Type B pancreatic cell (in vitro differentiated cells): ENCODE measurements at regions not wholly inside any gene's neighbourhood (a gene's known extent, or its start where the extent isn't known, plus 50 kb on each side); places are given as distances from the start of the nearest gene placed in this dataset.

ENCODE experiments used
- DNase-seq: peaks from one replicate; pipeline ENCODE4 v3.0.0; 2021; ENCODE audit warnings: mixed read lengths; ENCODE audit not compliant: unreplicated experiment; ENCODE audit errors: extremely low spot score
- H3K27ac Mint-ChIP-seq: 2 replicates; pipeline ENCODE4 v1.8.0; 2021; ENCODE audit warnings: mild to moderate bottlenecking, mixed read lengths
- H3K27me3 Mint-ChIP-seq: 2 replicates; pipeline ENCODE4 v1.8.0; 2021; ENCODE audit warnings: mixed read lengths
- H3K36me3 Mint-ChIP-seq: 2 replicates; pipeline ENCODE4 v1.8.0; 2021; ENCODE audit warnings: mixed read lengths
- H3K4me1 Mint-ChIP-seq: one replicate; pipeline ENCODE4 v1.8.0; 2021; ENCODE audit warnings: mixed read lengths; ENCODE audit not compliant: unreplicated experiment
- H3K4me3 Mint-ChIP-seq: 2 replicates; pipeline ENCODE4 v1.8.0; 2021; ENCODE audit warnings: mild to moderate bottlenecking, mixed read lengths
- H3K9me3 Mint-ChIP-seq: 2 replicates; pipeline ENCODE4 v1.8.0; 2021; ENCODE audit warnings: mixed read lengths
- TF ChIP-seq, protein P1 (sequence below): fragments of 200-600 bp; sonication (generic); conservative IDR thresholded peaks from 2 replicates; pipeline ENCODE4 v1.5.0; 2021; ENCODE audit warnings: antibody characterized with exemption, mild to moderate bottlenecking

DNA sequence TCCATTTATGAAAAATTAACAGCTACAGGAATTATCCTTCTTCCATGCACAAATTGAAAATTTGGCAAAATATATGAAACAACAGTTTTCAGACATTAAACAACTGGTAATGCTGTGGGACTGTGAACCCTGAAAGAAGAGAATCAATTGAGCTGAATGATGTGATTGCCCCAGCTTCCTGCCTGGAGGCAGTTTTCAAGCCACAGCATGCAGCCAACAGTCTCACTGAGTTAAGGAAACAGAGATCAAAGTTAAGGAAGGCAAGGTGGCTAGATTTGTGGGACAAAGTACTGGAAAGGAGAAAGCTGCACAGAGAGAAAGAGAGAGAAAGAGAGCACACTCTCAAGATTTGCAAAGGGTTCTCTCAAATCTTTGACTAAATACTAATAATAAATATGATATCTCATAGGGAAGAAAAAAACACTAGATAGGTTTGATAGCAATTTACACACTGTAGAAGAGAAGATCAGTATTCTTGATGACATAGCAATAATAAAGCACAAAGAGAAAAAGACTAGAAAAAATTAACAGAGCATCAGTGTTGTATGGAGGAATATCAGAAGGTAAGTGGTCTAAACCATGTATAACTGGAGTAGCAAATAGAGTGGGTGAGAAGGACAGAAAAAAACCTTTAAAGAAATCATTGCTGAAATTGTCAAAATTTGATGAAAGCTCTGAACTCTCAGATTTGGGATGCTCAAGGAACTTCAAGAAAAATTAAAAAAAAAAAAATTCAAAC is 70.1 kb upstream of the CNKSR3 start:
- Mint-ChIP-seq H3K9me3 (peaks cover 7% of the 10 kb centered on the region), H3K27ac (no peak overlapping the region), H3K36me3 (no peaks in the 10 kb centered on the region), H3K4me1 (no peaks in the 10 kb centered on the region), H3K27me3 (no peaks in the 10 kb centered on the region), H3K4me3 (no peak overlapping the region)
- TF ChIP-seq, protein P1, sequence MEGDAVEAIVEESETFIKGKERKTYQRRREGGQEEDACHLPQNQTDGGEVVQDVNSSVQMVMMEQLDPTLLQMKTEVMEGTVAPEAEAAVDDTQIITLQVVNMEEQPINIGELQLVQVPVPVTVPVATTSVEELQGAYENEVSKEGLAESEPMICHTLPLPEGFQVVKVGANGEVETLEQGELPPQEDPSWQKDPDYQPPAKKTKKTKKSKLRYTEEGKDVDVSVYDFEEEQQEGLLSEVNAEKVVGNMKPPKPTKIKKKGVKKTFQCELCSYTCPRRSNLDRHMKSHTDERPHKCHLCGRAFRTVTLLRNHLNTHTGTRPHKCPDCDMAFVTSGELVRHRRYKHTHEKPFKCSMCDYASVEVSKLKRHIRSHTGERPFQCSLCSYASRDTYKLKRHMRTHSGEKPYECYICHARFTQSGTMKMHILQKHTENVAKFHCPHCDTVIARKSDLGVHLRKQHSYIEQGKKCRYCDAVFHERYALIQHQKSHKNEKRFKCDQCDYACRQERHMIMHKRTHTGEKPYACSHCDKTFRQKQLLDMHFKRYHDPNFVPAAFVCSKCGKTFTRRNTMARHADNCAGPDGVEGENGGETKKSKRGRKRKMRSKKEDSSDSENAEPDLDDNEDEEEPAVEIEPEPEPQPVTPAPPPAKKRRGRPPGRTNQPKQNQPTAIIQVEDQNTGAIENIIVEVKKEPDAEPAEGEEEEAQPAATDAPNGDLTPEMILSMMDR = no peak
- no peak for DNase-seq

DNA sequence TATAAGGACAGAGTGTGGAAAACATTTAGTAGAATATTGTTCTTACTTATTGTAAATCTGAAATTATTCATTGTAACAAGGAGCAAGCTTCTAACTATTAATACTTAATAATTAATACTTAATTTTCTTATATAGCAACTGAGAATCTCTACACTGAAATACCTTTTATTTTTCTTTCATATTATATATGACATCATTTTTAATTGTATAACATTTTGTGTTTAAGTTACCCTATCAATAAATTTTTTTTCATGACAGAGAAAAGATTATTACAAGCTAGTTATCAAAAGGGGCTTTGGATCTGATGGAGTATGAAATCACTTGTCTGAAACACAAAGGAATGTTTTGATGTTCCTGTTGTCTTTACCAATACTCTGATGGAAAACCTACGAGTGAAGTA is 72.2 kb upstream of the CNKSR3 start:
- Mint-ChIP-seq H3K27me3 (no peaks in the 10 kb centered on the region), H3K36me3 (no peaks in the 10 kb centered on the region), H3K9me3 (peaks cover 7% of the 10 kb centered on the region), H3K4me1 (no peaks in the 10 kb centered on the region), H3K27ac (no peak overlapping the region), H3K4me3 (no peak overlapping the region)
- TF ChIP-seq, protein P1 = no peak
- no peak for DNase-seq

DNA sequence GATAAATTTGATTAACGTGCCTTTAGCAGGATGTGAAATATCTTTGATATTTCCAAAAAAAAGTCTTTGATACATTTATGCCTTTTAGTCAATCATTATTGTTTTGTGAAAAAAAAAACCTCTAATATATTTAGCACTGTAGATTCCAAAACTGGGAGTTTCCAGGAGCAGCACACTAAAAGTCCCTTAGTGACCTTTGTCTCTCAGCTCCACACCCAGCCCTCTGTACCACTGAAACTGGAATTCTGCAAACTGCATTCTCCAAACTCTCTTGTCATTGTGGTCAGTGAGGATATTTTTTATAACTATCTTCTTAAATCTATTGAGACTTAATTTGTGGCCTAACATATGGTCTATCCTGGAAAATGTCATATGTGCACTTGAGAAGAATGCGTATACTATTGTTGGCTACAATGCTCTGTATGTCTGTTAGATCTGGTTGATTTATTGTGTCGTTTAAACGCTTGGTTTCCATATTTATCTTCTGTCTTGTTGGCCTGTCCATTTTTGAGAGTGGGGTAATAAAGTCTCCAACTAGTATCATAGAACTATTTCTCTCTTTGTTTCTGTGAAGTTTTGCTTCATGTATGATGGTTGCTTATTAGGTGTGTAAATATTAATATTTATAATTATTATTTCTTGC is 73.2 kb upstream of the CNKSR3 start:
- peaks cover 7% of the 10 kb centered on the region for H3K9me3 Mint-ChIP-seq
- H3K27me3 Mint-ChIP-seq = no peaks in the 10 kb centered on the region
- TF ChIP-seq, protein P1 = no peak
- no peak for DNase-seq
- H3K4me1 Mint-ChIP-seq = no peaks in the 10 kb centered on the region
- H3K27ac Mint-ChIP-seq = no peak overlapping the region
- H3K4me3 Mint-ChIP-seq = no peak overlapping the region
- H3K36me3 Mint-ChIP-seq = no peaks in the 10 kb centered on the region

DNA sequence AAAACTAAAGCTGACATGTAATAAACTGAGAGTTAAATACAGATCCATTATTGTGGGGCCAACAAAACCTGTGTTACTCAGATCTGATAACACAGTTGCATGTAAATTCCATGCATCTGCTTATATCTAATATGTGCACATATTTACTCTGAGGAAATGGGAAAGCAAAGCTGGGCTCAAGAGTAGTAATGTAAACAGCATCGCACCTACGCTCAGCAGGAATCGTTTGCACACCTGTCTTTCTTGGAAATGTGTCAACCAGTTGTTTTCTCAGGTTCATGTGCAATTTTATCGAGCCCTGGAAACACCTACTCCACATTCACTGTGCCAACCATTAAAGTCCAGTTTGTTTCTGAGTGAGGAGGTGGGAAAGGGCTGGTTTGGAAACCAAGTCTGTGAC is 80.3 kb upstream of the CNKSR3 start:
- no peaks in the 10 kb centered on the region for H3K36me3 Mint-ChIP-seq
- H3K27me3 Mint-ChIP-seq = no peaks in the 10 kb centered on the region
- no peak overlapping the region for H3K4me3 Mint-ChIP-seq
- H3K4me1 Mint-ChIP-seq = peaks cover 6% of the 10 kb centered on the region
- no peak for DNase-seq
- TF ChIP-seq, protein P1 = no peak
- H3K27ac Mint-ChIP-seq = no peak overlapping the region
- H3K9me3 Mint-ChIP-seq = no peaks in the 10 kb centered on the region

DNA sequence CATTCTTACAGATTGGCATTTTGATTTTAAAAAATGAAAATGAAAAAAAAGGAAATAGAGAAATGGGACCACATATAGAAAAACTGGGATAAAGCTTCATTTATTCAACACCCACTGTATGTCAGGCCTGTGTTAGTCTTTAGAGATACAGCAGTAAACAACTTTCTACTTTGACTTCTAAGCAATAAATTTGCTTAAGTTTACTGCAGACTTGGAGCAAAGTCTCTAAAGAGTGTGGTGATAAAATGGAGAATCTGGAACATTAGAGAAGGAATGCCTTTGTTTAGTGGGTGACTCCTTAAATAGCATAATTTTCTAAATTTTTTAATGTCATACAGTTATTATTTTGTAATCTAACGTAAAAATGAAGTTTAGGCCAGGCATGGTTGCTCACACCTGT is 80.7 kb upstream of the CNKSR3 start:
- Mint-ChIP-seq H3K36me3 (no peaks in the 10 kb centered on the region), H3K9me3 (no peaks in the 10 kb centered on the region), H3K27ac (no peak overlapping the region), H3K27me3 (no peaks in the 10 kb centered on the region), H3K4me1 (peaks cover 6% of the 10 kb centered on the region), H3K4me3 (no peak overlapping the region)
- TF ChIP-seq, protein P1 = no peak
- no peak for DNase-seq
